ENCODE measurements at regions not wholly inside any gene's neighbourhood (a gene's known extent, or its start where the extent isn't known, plus 50 kb on each side); places are given as distances from the start of the nearest gene placed in this dataset.

DNA sequence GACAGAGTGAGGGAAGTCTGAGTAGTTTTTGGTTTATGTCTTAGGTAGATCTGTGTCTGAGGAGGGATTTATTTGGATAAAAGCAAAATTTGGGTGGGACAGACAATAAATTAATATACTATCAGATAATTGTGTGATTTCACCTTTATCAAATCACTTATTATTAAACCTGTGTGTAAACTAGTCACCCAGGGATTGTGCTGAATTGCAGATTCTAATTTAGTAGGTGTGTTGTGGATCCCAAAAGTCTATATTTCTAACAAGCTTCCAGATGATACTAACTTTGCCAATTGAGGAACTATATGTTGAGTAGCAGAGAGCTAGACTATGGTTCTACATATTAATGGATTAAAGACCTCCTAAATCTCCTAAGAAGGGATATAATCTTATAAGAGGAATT lies 978.5 kb upstream of the FBXO33 start:
- no peak for TF ChIP-seq POLR2AphosphoS5 (IDR thresholded peaks at IDR 0.05; ENCODE audit: borderline replicate concordance, low read depth, low read length)
- no peak for TF ChIP-seq FOXP2 (optimal IDR thresholded peaks at IDR 0.05; ENCODE audit: control extremely low read depth, extremely low read length, insufficient read depth)
